IMR-90 (cell line): ENCODE measurements at regions not wholly inside any gene's neighbourhood (a gene's known extent, or its start where the extent isn't known, plus 50 kb on each side); places are given as distances from the start of the nearest gene placed in this dataset.

Source experiments
- BHLHE40 ChIP-seq: fragments of 150-350 bp; IDR thresholded peaks from 2 replicates; pipeline ENCODE4 v1.6.1; 2016; ENCODE audit warnings: mild to moderate bottlenecking, low read depth, low read length
- CEBPB ChIP-seq: IDR thresholded peaks from 2 replicates; pipeline ENCODE4 v1.6.1; 2012; ENCODE audit warnings: low read depth, low read length, improper control_type of control experiment
- CHD1 ChIP-seq: IDR thresholded peaks from 2 replicates; pipeline ENCODE4 v1.6.1; 2012; ENCODE audit warnings: low read depth, low read length, improper control_type of control experiment
- MAFK ChIP-seq: IDR thresholded peaks from 2 replicates; pipeline ENCODE4 v1.6.1; 2012; ENCODE audit warnings: low read depth, low read length, improper control_type of control experiment
- MXI1 ChIP-seq: IDR thresholded peaks from 2 replicates; pipeline ENCODE4 v1.6.1; 2012; ENCODE audit warnings: low read depth, mild to moderate bottlenecking, low read length, moderate library complexity, borderline replicate concordance
- POLR2A ChIP-seq: IDR thresholded peaks from 2 replicates; pipeline ENCODE4 v1.6.1; 2012; ENCODE audit warnings: mild to moderate bottlenecking, low read depth, low read length
- RAD21 ChIP-seq: IDR thresholded peaks from 2 replicates; pipeline ENCODE4 v1.6.1; 2012; ENCODE audit warnings: low read length, improper control_type of control experiment
- RCOR1 ChIP-seq: IDR thresholded peaks from 2 replicates; pipeline ENCODE4 v1.6.1; 2012; ENCODE audit warnings: mild to moderate bottlenecking, low read length, improper control_type of control experiment; ENCODE audit not compliant: insufficient replicate concordance
- RFX5 ChIP-seq: IDR thresholded peaks from 2 replicates; pipeline ENCODE4 v1.8.0; 2012; ENCODE audit warnings: low read depth, mild to moderate bottlenecking, low read length, moderate library complexity
- SMC3 ChIP-seq: fragments of 150-350 bp; IDR thresholded peaks from 2 replicates; pipeline ENCODE4 v1.6.1; 2016; ENCODE audit warnings: low read depth, mild to moderate bottlenecking, antibody characterized with exemption, low read length, moderate library complexity
- TF ChIP-seq, protein P1 (sequence below): conservative IDR thresholded peaks from 2 replicates; pipeline ENCODE4 v1.5.1; 2012; ENCODE audit warnings: mild to moderate bottlenecking, low read depth, low read length, improper control_type of control experiment
- TF ChIP-seq, protein P2 (sequence below): fragments of 150-350 bp; IDR thresholded peaks from 2 replicates; pipeline ENCODE4 v1.6.1; 2016; ENCODE audit warnings: low read depth, mild to moderate bottlenecking, low read length, moderate library complexity, borderline replicate concordance
- TF ChIP-seq, protein P3 (sequence below): fragments of 150-350 bp; IDR thresholded peaks from 2 replicates; pipeline ENCODE4 v1.6.1; 2017; ENCODE audit warnings: mild to moderate bottlenecking, antibody characterized with exemption, low read length, low read depth

DNA sequence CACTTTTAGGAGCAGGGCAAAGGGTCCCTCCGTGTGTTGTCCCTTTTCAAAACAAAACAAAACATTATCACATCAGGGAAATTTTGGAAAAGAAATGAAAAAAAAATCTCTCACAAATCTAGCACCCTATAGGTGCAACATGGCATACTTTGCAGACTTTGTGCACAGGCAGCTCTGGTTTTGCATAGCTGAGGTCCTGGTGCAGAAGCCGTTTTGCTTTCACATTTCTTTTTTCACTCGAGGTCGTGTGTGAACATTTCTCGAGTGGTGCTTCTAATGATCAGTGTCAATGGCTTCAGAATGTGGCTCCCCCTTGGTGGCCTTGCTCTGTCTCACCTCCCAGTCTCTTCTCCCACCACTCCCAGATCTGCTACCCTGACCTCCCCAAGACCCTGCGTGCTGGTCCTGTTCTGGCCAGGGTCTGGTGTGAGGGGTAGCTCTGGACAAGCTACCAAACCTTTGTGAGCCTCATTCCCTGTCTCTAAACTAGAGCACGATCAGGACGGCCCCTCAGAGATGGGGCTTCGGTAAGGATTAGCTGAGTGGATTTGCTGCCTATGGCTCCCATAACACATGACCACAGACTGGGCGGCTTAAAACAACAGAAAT, 258.0 kb downstream of the NSG2 start:
- TF ChIP-seq CEBPB (no peak), POLR2A (no peak), RFX5 (no peak), SMC3 (no peak), RAD21 (no peak), MXI1 (no peak), MAFK (no peak), RCOR1 (no peak), CHD1 (no peak), BHLHE40 (no peak)
- TF ChIP-seq, protein P1, sequence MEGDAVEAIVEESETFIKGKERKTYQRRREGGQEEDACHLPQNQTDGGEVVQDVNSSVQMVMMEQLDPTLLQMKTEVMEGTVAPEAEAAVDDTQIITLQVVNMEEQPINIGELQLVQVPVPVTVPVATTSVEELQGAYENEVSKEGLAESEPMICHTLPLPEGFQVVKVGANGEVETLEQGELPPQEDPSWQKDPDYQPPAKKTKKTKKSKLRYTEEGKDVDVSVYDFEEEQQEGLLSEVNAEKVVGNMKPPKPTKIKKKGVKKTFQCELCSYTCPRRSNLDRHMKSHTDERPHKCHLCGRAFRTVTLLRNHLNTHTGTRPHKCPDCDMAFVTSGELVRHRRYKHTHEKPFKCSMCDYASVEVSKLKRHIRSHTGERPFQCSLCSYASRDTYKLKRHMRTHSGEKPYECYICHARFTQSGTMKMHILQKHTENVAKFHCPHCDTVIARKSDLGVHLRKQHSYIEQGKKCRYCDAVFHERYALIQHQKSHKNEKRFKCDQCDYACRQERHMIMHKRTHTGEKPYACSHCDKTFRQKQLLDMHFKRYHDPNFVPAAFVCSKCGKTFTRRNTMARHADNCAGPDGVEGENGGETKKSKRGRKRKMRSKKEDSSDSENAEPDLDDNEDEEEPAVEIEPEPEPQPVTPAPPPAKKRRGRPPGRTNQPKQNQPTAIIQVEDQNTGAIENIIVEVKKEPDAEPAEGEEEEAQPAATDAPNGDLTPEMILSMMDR, result no peak
- TF ChIP-seq, protein P2, sequence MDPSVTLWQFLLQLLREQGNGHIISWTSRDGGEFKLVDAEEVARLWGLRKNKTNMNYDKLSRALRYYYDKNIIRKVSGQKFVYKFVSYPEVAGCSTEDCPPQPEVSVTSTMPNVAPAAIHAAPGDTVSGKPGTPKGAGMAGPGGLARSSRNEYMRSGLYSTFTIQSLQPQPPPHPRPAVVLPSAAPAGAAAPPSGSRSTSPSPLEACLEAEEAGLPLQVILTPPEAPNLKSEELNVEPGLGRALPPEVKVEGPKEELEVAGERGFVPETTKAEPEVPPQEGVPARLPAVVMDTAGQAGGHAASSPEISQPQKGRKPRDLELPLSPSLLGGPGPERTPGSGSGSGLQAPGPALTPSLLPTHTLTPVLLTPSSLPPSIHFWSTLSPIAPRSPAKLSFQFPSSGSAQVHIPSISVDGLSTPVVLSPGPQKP, result no peak
- TF ChIP-seq, protein P3, sequence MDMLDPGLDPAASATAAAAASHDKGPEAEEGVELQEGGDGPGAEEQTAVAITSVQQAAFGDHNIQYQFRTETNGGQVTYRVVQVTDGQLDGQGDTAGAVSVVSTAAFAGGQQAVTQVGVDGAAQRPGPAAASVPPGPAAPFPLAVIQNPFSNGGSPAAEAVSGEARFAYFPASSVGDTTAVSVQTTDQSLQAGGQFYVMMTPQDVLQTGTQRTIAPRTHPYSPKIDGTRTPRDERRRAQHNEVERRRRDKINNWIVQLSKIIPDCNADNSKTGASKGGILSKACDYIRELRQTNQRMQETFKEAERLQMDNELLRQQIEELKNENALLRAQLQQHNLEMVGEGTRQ, result no peak
